HepG2 (cell line): ENCODE measurements at regions not wholly inside any gene's neighbourhood (a gene's known extent, or its start where the extent isn't known, plus 50 kb on each side); places are given as distances from the start of the nearest gene placed in this dataset.

Source experiments
- CBX5 ChIP-seq: sonication (generic); formaldehyde crosslinking; IDR thresholded peaks from 2 replicates; pipeline ENCODE4 v1.4.0; 2020; ENCODE audit warnings: missing genetic modification reagents, borderline replicate concordance
- CHD4 ChIP-seq: fragments of 200-600 bp; sonication (generic); IDR thresholded peaks from 2 replicates; pipeline ENCODE4 v1.7.0; 2017; ENCODE audit warnings: mild to moderate bottlenecking, low read length, borderline replicate concordance
- HNF4G ChIP-seq, 2 experiments: sonication (generic) in 1 of 2; formaldehyde crosslinking in 1 of 2; IDR thresholded peaks; 2 replicates each; pipeline versions ENCODE4 v1.4.0 to v1.6.1; 2011 to 2020; ENCODE audit warnings: borderline replicate concordance in 2 of 2, low read depth in 2 of 2, mild to moderate bottlenecking in 2 of 2, low read length in 1 of 2, missing genetic modification reagents in 1 of 2, moderate library complexity in 1 of 2
- HNRNPL ChIP-seq: fragments of 200-400 bp; formaldehyde crosslinking; IDR thresholded peaks from 2 replicates; pipeline ENCODE4 v1.6.1; 2017; ENCODE audit warnings: mild to moderate bottlenecking, low read depth, low read length
- JARID2 ChIP-seq: sonication (generic); formaldehyde crosslinking; IDR thresholded peaks from 2 replicates; pipeline ENCODE4 v1.8.1; 2023; ENCODE audit warnings: missing genetic modification reagents, inconsistent platforms; ENCODE audit not compliant: insufficient replicate concordance
- PAWR ChIP-seq: sonication (generic); formaldehyde crosslinking; IDR thresholded peaks from 2 replicates; pipeline ENCODE4 v1.4.0; 2020; ENCODE audit warnings: missing genetic modification reagents, mild to moderate bottlenecking, borderline replicate concordance
- POLR2AphosphoS2 ChIP-seq: IDR thresholded peaks from 2 replicates; pipeline ENCODE4 v1.6.1; 2011; ENCODE audit warnings: low read depth, low read length, improper control_type of control experiment
- SCMH1 ChIP-seq: sonication (generic); formaldehyde crosslinking; IDR thresholded peaks from 2 replicates; pipeline ENCODE4 v1.9.0; 2021; ENCODE audit warnings: missing genetic modification reagents, mild to moderate bottlenecking, borderline replicate concordance
- SP4 ChIP-seq: sonication (generic); formaldehyde crosslinking; IDR thresholded peaks from 2 replicates; pipeline ENCODE4 v1.8.1; 2023; ENCODE audit warnings: mild to moderate bottlenecking, missing genetic modification reagents
- TBL1XR1 ChIP-seq: fragments of 150-350 bp; IDR thresholded peaks from 2 replicates; pipeline ENCODE4 v1.6.1; 2014; ENCODE audit warnings: borderline replicate concordance, low read length; ENCODE audit not compliant: partially characterized antibody
- ZBTB49 ChIP-seq: sonication (generic); formaldehyde crosslinking; IDR thresholded peaks from 2 replicates; pipeline ENCODE4 v1.4.0; 2020; ENCODE audit warnings: missing genetic modification reagents, borderline replicate concordance
- ZFP36 ChIP-seq: fragments of 150-350 bp; IDR thresholded peaks from 2 replicates; pipeline ENCODE4 v1.6.1; 2018; ENCODE audit warnings: borderline replicate concordance, low read length, low read depth; ENCODE audit not compliant: partially characterized antibody
- ZNF263 ChIP-seq: sonication (generic); formaldehyde crosslinking; IDR thresholded peaks from 2 replicates; pipeline ENCODE4 v1.4.0; 2020; ENCODE audit warnings: missing genetic modification reagents
- ZNF407 ChIP-seq: sonication (generic); formaldehyde crosslinking; IDR thresholded peaks from one replicate; pipeline ENCODE4 v1.5.1; 2020; ENCODE audit warnings: mild to moderate bottlenecking, missing genetic modification reagents; ENCODE audit errors: not compliant biosample characterization
- ZNF572 ChIP-seq: sonication (generic); formaldehyde crosslinking; IDR thresholded peaks from 2 replicates; pipeline ENCODE4 v1.5.1; 2020; ENCODE audit warnings: mild to moderate bottlenecking, missing genetic modification reagents
- ZNF670 ChIP-seq: sonication (generic); formaldehyde crosslinking; IDR thresholded peaks from 2 replicates; pipeline ENCODE4 v1.8.0; 2022; ENCODE audit warnings: mild to moderate bottlenecking, missing genetic modification reagents, borderline replicate concordance
- ZNF776 ChIP-seq: sonication (generic); formaldehyde crosslinking; IDR thresholded peaks from 2 replicates; pipeline ENCODE4 v1.4.0; 2020; ENCODE audit warnings: mild to moderate bottlenecking, missing genetic modification reagents
- ZSCAN20 ChIP-seq: sonication (generic); formaldehyde crosslinking; IDR thresholded peaks from 2 replicates; pipeline ENCODE4 v1.4.0; 2020; ENCODE audit warnings: missing genetic modification reagents, mild to moderate bottlenecking, borderline replicate concordance
- ZSCAN30 ChIP-seq: sonication (generic); formaldehyde crosslinking; IDR thresholded peaks from 2 replicates; pipeline ENCODE4 v1.5.0; 2020; ENCODE audit warnings: mild to moderate bottlenecking, missing genetic modification reagents

- TF ChIP-seq ZFP36 (no peak), CBX5 (no peak), CHD4 (no peak), ZSCAN30 (CRISPR knock-in tag) (no peak), SCMH1 (CRISPR knock-in tag) (no peak), ZNF263 (CRISPR knock-in tag) (peak; percentile 22; the same call in 1 of the 2 replicates), PAWR (CRISPR knock-in tag) (no peak), ZNF670 (CRISPR knock-in tag) (no peak), ZNF776 (CRISPR knock-in tag) (no peak), POLR2AphosphoS2 (no peak), JARID2 (CRISPR knock-in tag) (no peak), ZNF572 (CRISPR knock-in tag) (no peak), TBL1XR1 (no peak), HNF4G (IDR thresholded peaks at IDR 0.05; ENCODE audit: borderline replicate concordance, low read depth, low read length) (no peak), HNF4G (CRISPR knock-in tag; IDR thresholded peaks at IDR 0.05; ENCODE audit: borderline replicate concordance, low read depth) (no peak), ZNF407 (CRISPR knock-in tag) (no peak), HNRNPL (no peak), ZBTB49 (CRISPR knock-in tag) (no peak), ZSCAN20 (CRISPR knock-in tag) (no peak), SP4 (CRISPR knock-in tag) (no peak)
Observed at GRCh38 chr2:64404002-64404731, 49.8 kb upstream of the LGALSL start (continued).
